Stimulated activated CD4-positive, alpha-beta T cell treated with anti-CD3 and anti-CD28 coated beads, Interleukin-15, amount 100 ng/mL, for 48 hours (primary cell): ENCODE measurements at regions not wholly inside any gene's neighbourhood (a gene's known extent, or its start where the extent isn't known, plus 50 kb on each side); places are given as distances from the start of the nearest gene placed in this dataset.

Experiments used
- DNase-seq, 2 donors: peaks; one replicate each; pipeline ENCODE4 v3.0.0-alpha.2; 2020; ENCODE audit warnings: low read depth in 2 of 2

- DNase-seq = no peak
These were observed 131.8 kb upstream of the HS6ST1 start for GRCh38 chr2:128450211-128451024.

GRCh38 chr2:128451084-128452023, 132.7 kb upstream of the HS6ST1 start:
- DNase-seq = no peak

GRCh38 chr2:128452024-128452411, 133.3 kb upstream of the HS6ST1 start:
- DNase-seq = no peak

GRCh38 chr2:128452536-128453530, 134.2 kb upstream of the HS6ST1 start:
- DNase-seq = no peak

- no peak for DNase-seq
These were observed 136.5 kb upstream of the HS6ST1 start for GRCh38 chr2:128454980-128455720.

GRCh38 chr2:128455721-128456050, 137.0 kb upstream of the HS6ST1 start:
- DNase-seq = no peak

GRCh38 chr2:128456281-128456680, 137.6 kb upstream of the HS6ST1 start:
- DNase-seq = no peak

GRCh38 chr2:128457006-128457604, 138.4 kb upstream of the HS6ST1 start:
- DNase-seq = no peak

- no peak for DNase-seq
These were observed 139.0 kb upstream of the HS6ST1 start for GRCh38 chr2:128457716-128458115.

GRCh38 chr2:128458505-128458904, 139.8 kb upstream of the HS6ST1 start:
- DNase-seq = no peak

- no peak for DNase-seq
These were observed 145.8 kb upstream of the HS6ST1 start for GRCh38 chr2:128464456-128464855.

GRCh38 chr2:128465246-128466170, 146.8 kb upstream of the HS6ST1 start:
- no peak for DNase-seq

- DNase-seq = no peak
These were observed 147.7 kb upstream of the HS6ST1 start for GRCh38 chr2:128466376-128466775.

GRCh38 chr2:128466776-128467175, 148.1 kb upstream of the HS6ST1 start:
- DNase-seq = no peak

GRCh38 chr2:128467321-128467969, 148.8 kb upstream of the HS6ST1 start:
- DNase-seq = no peak

- DNase-seq = no peak
These were observed 149.7 kb upstream of the HS6ST1 start for GRCh38 chr2:128468186-128468920.

- no peak for DNase-seq
These were observed 150.5 kb upstream of the HS6ST1 start for GRCh38 chr2:128469203-128469602.

GRCh38 chr2:128469875-128470274, 151.2 kb upstream of the HS6ST1 start:
- DNase-seq = no peak
